GF-D8 (cell line): ENCODE measurements at regions not wholly inside any gene's neighbourhood (a gene's known extent, or its start where the extent isn't known, plus 50 kb on each side); places are given as distances from the start of the nearest gene placed in this dataset.

Source experiments
- DNase-seq: peaks from one replicate; lab custom pipeline; 2025; lab: John Stamatoyannopoulos, UW

GRCh38 chr12:124395284-124395752 lies 100.4 kb downstream of the RFLNA start:
- DNase-seq: no peak

GRCh38 chr12:124394462-124395128 lies 99.7 kb downstream of the RFLNA start:
- no peak for DNase-seq

GRCh38 chr12:124393831-124394230 lies 98.9 kb downstream of the RFLNA start:
- no peak for DNase-seq

GRCh38 chr12:124393414-124393790 lies 98.5 kb downstream of the RFLNA start:
- no peak for DNase-seq

- DNase-seq: no peak
These were observed 97.9 kb downstream of the RFLNA start for GRCh38 chr12:124392667-124393413.

- DNase-seq: peak; percentile 62
These were observed 97.4 kb downstream of the RFLNA start for GRCh38 chr12:124392271-124392666.

- DNase-seq: peak; percentile 69
These were observed 96.7 kb downstream of the RFLNA start for GRCh38 chr12:124391340-124392261.

GRCh38 chr12:124390442-124391097 lies 95.7 kb downstream of the RFLNA start:
- DNase-seq: peak; percentile 50

GRCh38 chr12:124389725-124390441 lies 95.0 kb downstream of the RFLNA start:
- no peak for DNase-seq

GRCh38 chr12:124389138-124389724 lies 94.3 kb downstream of the RFLNA start:
- DNase-seq: no peak

- no peak for DNase-seq
These were observed 93.8 kb downstream of the RFLNA start for GRCh38 chr12:124388679-124389137.

GRCh38 chr12:124388038-124388671 lies 93.3 kb downstream of the RFLNA start:
- DNase-seq: no peak

GRCh38 chr12:124387528-124387911 lies 92.6 kb downstream of the RFLNA start:
- no peak for DNase-seq

GRCh38 chr12:124386661-124387527 lies 92.0 kb downstream of the RFLNA start:
- DNase-seq: no peak

- DNase-seq: no peak
These were observed 91.2 kb downstream of the RFLNA start for GRCh38 chr12:124386059-124386458.

- DNase-seq: no peak
These were observed 90.5 kb downstream of the RFLNA start for GRCh38 chr12:124385219-124385969.

- no peak for DNase-seq
These were observed 89.5 kb downstream of the RFLNA start for GRCh38 chr12:124384299-124384894.

GRCh38 chr12:124383028-124383427 lies 88.1 kb downstream of the RFLNA start:
- DNase-seq: no peak
